Islet precursor cell (in vitro differentiated cells): ENCODE measurements at regions not wholly inside any gene's neighbourhood (a gene's known extent, or its start where the extent isn't known, plus 50 kb on each side); places are given as distances from the start of the nearest gene placed in this dataset.

Experiments used
- DNase-seq: peaks from one replicate; pipeline ENCODE4 v3.0.0-alpha.2; 2018

- DNase-seq: no peak
Observed at GRCh38 chr3:124249038-124249437, 257.1 kb upstream of the ROPN1 start.

GRCh38 chr3:124250053-124250452 lies 258.1 kb upstream of the ROPN1 start:
- DNase-seq: peak; percentile 60

DNA sequence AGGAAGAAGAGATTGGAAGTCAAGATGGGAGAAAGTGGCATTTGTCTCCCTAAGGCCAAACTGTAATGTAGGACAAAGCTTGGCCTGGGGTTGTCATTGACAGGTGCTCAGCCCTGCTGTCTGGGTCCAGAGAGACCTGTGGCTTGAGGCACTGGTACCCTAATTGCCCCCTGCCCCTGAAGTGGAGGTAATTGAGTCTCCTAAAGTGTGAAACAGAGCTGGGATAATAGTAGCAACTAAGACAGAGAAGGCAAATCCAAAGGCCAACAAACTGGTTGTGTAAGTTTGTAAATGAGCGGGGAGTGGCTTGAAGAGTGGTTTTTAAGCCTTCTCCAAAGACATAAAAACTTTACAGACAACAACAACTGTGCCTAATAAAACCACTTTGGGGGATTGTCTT lies 264.2 kb upstream of the ROPN1 start:
- peak; percentile 89 for DNase-seq

DNA sequence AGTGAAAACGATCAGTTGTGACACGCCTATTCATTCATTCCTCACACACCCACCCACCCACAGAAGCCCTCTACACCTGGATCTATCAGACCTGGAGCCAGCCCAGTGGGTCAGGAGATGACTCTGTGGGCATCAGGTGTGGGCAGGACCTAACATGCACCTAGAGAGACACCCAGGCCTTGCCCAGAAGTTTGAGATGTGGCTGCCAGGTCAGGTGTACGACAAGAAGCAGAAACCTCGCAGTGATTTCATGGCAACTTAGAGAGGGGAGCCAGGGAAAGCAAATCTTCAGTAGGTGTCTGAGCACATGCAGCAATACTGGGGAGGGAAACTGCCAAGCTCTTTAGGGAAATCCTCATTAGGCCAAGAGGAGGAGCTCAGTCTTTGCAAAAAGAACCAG lies 264.7 kb upstream of the ROPN1 start:
- peak; percentile 65 for DNase-seq

- DNase-seq: no peak
Observed at GRCh38 chr3:124257336-124257864, 265.5 kb upstream of the ROPN1 start.

DNA sequence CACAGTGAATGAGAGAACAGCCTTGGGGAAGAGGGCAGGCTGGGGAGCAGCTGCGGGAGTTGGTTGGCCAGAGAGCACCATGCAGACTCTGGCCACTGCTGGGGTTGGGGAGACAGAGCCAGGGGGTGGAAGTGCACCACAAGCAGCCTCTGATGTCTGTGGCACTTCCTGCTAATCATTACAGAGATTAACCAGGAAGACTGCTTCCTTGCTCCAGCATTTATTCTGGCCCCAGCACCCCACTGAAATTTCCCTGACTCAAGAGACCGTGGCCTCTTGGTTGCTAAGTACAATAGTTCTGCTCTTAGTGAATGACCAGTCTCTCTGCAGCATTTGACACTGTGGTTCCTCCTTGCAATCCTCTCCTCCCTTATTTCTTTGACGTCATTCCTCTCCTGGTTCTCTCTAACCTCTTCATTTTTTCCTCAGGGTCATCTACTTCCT lies 266.2 kb upstream of the ROPN1 start:
- peak; percentile 94 for DNase-seq

GRCh38 chr3:124260206-124260915 lies 268.4 kb upstream of the ROPN1 start:
- DNase-seq: peak; percentile 83

- peak; percentile 56 for DNase-seq
Observed at GRCh38 chr3:124261306-124261705, 269.4 kb upstream of the ROPN1 start.

DNA sequence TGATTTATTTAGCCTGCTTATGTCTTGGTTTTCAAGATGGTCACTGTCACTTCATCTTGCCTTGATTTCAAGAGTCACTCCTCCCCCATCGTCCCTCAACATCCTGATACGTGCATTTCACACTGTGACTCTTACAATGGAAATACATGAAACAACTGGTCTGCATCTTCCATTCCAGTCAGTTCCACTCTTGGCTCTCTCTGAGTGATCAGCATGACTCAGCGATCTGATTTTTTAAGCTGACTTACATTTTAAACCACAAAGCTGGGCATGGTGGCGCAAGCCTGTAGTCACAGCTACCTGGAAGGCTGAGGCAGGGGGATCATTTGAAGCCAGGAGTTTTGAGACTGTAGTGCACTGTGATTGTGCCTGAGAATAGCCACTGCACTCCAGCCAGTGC lies 271.2 kb upstream of the ROPN1 start:
- peak; percentile 80 for DNase-seq

DNA sequence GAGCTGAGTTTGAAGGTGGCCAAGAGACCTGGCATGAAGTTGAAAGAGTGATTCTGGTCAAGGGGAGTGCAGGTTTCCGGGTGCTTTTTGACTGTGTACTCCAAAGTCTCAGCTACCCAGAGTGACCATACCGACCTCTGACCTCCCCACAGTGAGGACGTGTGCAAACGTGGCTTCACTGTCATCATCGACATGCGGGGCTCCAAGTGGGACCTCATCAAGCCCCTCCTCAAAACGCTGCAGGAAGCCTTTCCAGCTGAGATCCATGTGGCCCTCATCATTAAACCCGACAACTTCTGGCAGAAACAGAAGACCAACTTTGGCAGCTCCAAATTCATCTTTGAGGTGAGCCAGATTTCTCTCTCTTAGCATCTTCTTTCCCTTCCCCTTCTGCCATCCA lies 272.4 kb upstream of the ROPN1 start:
- DNase-seq: no peak

- DNase-seq: peak; percentile 88
Observed at GRCh38 chr3:124266487-124266886, 274.6 kb upstream of the ROPN1 start.

GRCh38 chr3:124267406-124267805 lies 275.5 kb upstream of the ROPN1 start:
- DNase-seq: no peak

DNA sequence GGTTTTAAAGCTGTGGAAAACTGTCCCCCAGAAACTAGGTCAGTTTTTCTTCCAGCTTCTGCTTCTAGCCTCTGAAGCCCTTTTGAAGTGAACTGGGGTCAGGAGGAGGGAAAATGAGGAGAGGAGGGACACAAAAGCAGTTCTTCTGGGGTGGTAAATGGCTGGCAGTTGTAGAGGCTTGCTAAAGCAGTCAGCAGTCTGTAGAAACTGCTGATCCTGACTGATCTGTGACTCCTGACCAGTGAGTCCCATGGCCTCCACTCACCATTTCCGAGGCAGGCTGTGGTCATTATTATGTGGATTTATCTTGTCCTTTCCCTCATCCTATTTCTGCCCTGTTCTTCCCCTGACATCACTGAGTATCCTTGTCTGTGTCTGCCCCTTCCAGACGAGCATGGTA lies 276.4 kb upstream of the ROPN1 start:
- DNase-seq: no peak

- DNase-seq: no peak
Observed at GRCh38 chr3:124269619-124270018, 277.7 kb upstream of the ROPN1 start.

DNA sequence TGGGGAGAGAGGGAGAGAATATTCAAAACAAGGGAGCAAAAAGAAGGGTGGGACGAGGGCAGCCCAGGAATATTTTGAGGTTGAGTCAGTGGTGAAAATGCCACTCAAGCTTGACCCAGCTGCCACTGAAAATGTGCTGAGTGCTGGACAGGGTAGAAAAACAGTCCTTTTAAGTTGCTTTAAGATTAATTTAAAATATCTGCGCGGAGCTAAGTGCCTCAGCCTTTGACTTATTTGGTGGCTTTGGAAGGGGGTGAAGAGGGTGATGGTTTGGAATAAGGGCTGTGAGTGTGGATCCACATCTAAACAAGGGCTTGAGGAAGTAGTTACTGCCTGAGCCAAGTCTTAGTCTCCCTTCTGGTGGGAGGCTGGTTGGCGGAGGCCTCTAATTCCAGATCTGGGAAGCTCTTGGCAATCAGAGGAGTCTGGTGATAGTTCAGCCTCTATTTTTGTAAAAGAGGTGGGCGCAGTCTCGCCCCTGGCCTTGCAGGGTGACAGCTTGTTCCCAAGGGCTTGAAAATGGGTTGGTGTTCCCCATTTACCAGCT lies 280.8 kb upstream of the ROPN1 start:
- peak; percentile 59 for DNase-seq

- DNase-seq: peak; percentile 32
Observed at GRCh38 chr3:124273651-124274050, 281.7 kb upstream of the ROPN1 start.

DNA sequence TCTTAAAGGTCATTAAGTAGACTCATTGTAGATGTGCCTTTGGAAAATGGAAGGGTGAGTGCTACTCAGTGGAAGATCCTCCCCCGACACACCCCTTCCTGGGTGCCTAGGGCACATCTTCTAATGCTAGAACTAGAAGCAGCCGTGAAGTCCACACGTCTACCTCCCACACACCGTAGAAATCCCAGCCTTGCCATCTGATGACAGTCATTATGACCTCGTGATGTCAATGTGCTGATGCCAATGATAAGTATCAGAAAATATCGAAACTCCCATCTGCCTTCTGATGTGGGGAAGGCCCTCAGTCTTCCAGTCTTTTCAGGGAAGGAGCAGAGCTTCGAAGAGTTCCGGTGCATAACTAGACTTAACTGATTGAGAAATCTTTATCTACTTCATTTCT lies 282.1 kb upstream of the ROPN1 start:
- DNase-seq: no peak

DNA sequence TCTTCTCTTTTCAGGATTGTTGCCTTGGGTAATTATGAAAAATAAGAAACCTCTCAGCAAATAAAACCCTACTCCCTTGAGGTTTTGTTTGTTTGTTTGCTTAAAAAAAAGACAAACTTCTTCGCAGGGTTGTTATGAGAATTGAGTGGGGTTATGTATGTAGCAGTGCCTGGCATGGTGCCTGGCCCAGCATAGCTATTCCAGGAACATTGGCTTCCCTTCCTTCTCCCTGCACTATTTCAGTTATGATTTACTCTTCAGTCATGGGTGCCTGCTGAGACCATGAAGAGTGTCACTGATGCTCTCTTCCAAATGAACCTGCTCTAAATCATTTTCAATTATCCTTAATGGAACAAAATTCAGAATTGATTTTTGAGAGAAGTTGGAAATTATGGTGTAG lies 283.5 kb upstream of the ROPN1 start:
- no peak for DNase-seq

DNA sequence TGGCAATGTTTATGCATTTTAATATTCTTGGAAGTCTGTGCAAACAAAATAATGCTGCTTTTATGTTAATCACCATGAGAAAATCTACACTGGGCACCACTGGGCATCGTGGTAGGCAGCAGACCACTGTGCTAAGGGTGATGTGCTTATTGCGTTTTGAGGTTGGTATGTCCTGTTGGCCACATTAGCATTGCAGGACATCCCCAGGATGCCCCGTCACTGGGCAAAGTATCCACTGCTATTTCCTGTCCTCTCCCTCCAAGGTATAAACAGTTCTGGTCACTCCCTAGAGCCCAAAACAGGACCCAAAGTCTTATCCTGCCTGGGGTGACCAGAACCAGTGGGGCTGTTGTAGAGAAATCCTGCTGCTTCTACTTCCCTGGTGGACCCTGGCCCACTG lies 284.2 kb upstream of the ROPN1 start:
- peak; percentile 19 for DNase-seq

DNA sequence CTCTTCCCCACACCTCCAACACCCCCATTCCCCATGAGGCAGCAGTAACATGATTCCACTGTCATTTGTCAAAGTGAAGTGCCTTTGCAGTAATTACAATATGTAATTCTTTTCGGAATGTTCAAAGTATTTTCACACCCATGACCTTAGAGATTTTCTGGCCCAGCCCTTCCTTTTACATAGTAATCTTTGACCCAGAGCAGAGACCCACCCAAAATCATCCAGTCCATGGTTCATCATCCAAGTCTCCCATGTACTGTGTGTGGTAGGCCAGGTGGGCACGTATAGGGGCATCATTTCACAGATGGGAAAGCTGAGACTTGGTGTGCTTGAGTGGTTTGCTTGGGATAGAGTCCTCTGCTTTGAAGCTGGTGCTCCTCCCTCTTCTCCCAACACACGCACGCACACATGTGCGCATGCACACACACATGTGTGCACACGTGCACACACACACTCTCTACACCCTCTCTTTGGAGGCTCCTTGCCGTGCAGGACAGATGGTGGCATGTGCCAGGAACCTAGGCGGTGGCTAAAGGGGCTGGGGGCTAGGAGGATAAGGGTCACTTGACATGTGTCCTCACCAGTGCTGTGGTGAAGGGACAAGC lies 284.7 kb upstream of the ROPN1 start:
- no peak for DNase-seq

DNA sequence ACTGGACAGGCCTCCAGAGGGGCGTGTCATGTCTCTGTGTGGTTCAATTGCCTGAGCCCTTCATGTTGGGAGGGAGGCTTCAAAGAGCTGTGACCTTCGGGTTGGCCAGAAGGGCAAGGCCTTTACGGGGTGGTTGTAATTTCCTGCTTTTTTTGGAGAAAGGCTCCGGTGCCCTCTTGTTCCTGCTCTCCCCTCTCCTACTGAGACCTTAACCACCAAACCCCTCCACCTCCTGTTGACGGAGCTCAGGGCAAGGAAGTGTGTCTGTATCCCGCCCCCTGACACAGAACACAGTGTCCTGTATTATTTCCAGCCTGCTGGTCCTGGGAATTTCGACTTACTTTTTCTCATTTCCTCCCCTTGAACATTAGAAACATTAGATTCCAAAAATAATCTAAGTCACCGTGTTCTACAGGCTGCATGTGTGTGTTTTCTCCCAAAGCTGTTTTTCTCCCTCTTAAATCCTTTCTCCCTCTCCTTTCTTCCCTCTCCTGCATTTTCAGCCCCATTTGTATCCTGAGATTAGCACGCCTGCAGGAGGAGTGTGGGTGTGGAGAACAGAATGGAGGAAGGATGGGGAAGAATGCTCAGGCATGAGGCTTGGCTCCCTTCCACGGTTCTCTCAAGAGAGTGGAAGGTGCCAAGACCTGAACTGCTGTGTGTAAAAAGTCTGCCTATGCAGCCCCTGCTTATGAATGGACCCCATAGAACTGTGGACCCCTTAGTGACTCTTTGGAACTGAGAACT lies 285.4 kb upstream of the ROPN1 start:
- peak; percentile 38 for DNase-seq

DNA sequence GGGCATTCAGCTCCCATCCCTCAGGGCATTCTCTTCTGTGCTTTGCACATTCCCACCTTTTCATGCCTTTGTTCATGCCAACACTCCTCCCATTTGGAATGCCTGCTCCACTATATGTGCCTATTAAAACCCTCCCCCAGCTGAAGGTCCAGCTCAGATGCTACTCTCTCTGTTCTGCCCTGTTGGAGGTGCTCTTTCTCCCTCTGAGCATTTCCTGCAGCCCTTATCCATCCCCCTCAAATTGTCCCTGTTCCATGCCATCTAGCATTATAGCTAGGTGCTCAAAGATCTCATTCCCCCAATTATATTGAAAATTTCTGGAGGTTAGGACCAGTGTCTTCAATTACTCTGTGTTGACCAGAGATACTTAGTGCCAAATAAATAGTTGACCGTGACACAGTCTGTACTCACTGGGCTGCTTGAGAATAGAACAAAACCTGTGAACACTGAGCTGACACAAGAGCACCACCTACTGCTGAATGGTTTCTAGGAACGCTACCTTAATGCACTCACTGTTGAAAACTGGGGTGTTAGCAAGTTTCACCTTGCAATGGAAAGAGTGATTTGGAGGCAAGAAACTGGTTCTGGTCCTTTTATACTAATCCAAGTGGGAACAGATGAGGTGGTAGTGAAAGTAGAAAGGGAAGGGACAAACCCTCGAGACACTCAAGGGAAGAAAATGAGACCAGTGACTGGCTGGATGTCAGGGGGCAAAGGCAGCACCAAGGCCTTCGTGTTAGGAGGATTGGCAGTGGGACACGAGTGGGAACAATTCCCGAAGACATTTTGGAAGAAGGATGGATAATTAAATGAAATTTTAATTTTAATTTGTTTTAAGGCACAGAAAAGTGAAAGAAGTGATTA lies 289.8 kb upstream of the ROPN1 start:
- peak; percentile 55 for DNase-seq
